K562 (cell line): ENCODE measurements at regions not wholly inside any gene's neighbourhood (a gene's known extent, or its start where the extent isn't known, plus 50 kb on each side); places are given as distances from the start of the nearest gene placed in this dataset.

Experiments
- ARNT ChIP-seq, 2 experiments: fragments of 450-650 bp; IDR thresholded peaks; 2 replicates each; pipeline ENCODE4 v1.6.1; 2016; ENCODE audit warnings: mild to moderate bottlenecking in 1 of 2
- DMBX1 ChIP-seq: fragments of 250-450 bp; sonication (Bioruptor Pico); IDR thresholded peaks from 2 replicates; pipeline ENCODE4 v1.8.0; 2022; ENCODE audit warnings: inconsistent platforms, mild to moderate bottlenecking, moderate library complexity, borderline replicate concordance
- EZH2 ChIP-seq: IDR thresholded peaks from 2 replicates; pipeline ENCODE4 v1.6.1; 2012; ENCODE audit warnings: low read depth, mild to moderate bottlenecking, inconsistent platforms, low read length, borderline replicate concordance
- GATAD2A ChIP-seq: fragments of 450-650 bp; IDR thresholded peaks from 2 replicates; pipeline ENCODE4 v1.6.1; 2017
- HINFP ChIP-seq: fragments of 450-650 bp; conservative IDR thresholded peaks from 2 replicates; pipeline ENCODE4 v1.6.1; 2016; ENCODE audit warnings: missing genetic modification characterization, low read depth, mild to moderate bottlenecking, control low read depth, missing compliant biosample characterization
- HMG20A ChIP-seq: fragments of 450-650 bp; formaldehyde crosslinking; conservative IDR thresholded peaks from 2 replicates; pipeline ENCODE4 v1.4.0; 2020; ENCODE audit warnings: mild to moderate bottlenecking, mixed read lengths
- HMG20B ChIP-seq: fragments of 250-450 bp; sonication (Bioruptor Pico); IDR thresholded peaks from 2 replicates; pipeline ENCODE4 v1.5.0; 2021; ENCODE audit warnings: mild to moderate bottlenecking
- KLF16 ChIP-seq: IDR thresholded peaks from 2 replicates; pipeline ENCODE4 v1.6.1; 2016; ENCODE audit warnings: antibody characterized with exemption
- MYBL2 ChIP-seq, 2 experiments: fragments of 450-650 bp in 1 of 2; sonication (generic) in 1 of 2; formaldehyde crosslinking in 1 of 2; IDR thresholded peaks; 2 replicates each; pipeline versions ENCODE4 v1.6.1 to v1.8.1; 2017 to 2022; ENCODE audit warnings: borderline replicate concordance in 1 of 2, inconsistent platforms in 1 of 2, low read depth in 1 of 2, mild to moderate bottlenecking in 1 of 2, missing genetic modification reagents in 1 of 2, moderate library complexity in 1 of 2
- PHF8 ChIP-seq: fragments of 200-600 bp; sonication (generic); IDR thresholded peaks from 2 replicates; pipeline ENCODE4 v1.6.1; 2012; ENCODE audit warnings: mixed run types, mild to moderate bottlenecking, inconsistent platforms, low read length, moderate library complexity, borderline replicate concordance
- RBM15 ChIP-seq: fragments of 200-400 bp; formaldehyde crosslinking; IDR thresholded peaks from 2 replicates; pipeline ENCODE4 v1.6.1; 2018; ENCODE audit warnings: mild to moderate bottlenecking, low read length, moderate library complexity; ENCODE audit not compliant: insufficient read depth
- RBM17 ChIP-seq: fragments of 200-400 bp; formaldehyde crosslinking; IDR thresholded peaks from 2 replicates; pipeline ENCODE4 v1.6.1; 2017; ENCODE audit warnings: low read depth, mild to moderate bottlenecking, low read length, borderline replicate concordance
- RCOR1 ChIP-seq, 2 experiments: IDR thresholded peaks; 2 replicates each; pipeline ENCODE4 v1.6.1; 2012; ENCODE audit warnings: low read depth in 2 of 2, low read length in 2 of 2, borderline replicate concordance in 1 of 2, improper control_type of control experiment in 1 of 2
- RUNX1 ChIP-seq: sonication (generic); IDR thresholded peaks from 2 replicates; pipeline ENCODE4 v1.6.1; 2016; ENCODE audit warnings: antibody characterized with exemption, low read depth
- STAT5A ChIP-seq: IDR thresholded peaks from 2 replicates; pipeline ENCODE4 v1.6.1; 2012; ENCODE audit warnings: low read length, inconsistent platforms, borderline replicate concordance
- TRIM24 ChIP-seq, 2 experiments: fragments of 450-650 bp; IDR thresholded peaks; 2 replicates each; pipeline ENCODE4 v1.6.1; 2016
- ZBTB40 ChIP-seq, 2 experiments: fragments of 450-650 bp in 1 of 2; sonication (generic) in 1 of 2; formaldehyde crosslinking in 1 of 2; IDR thresholded peaks; 2 replicates each; pipeline versions ENCODE4 v1.7.1 to v1.9.0; 2016 to 2022; ENCODE audit warnings: inconsistent platforms in 1 of 2, mild to moderate bottlenecking in 1 of 2, missing genetic modification reagents in 1 of 2
- ZEB2 ChIP-seq: fragments of 450-650 bp; IDR thresholded peaks from 2 replicates; pipeline ENCODE4 v1.6.1; 2016
- ZNF146 ChIP-seq: IDR thresholded peaks from one replicate; pipeline ENCODE4 v1.6.1; 2018; ENCODE audit warnings: missing compliant biosample characterization; ENCODE audit not compliant: unreplicated experiment
- ZNF764 ChIP-seq: fragments of 250-450 bp; sonication (Bioruptor Pico); IDR thresholded peaks from 2 replicates; pipeline ENCODE4 v1.4.0; 2020; ENCODE audit warnings: low read depth, mild to moderate bottlenecking, moderate library complexity
- ZSCAN29 ChIP-seq: fragments of 450-650 bp; IDR thresholded peaks from 2 replicates; pipeline ENCODE4 v1.6.1; 2017

DNA sequence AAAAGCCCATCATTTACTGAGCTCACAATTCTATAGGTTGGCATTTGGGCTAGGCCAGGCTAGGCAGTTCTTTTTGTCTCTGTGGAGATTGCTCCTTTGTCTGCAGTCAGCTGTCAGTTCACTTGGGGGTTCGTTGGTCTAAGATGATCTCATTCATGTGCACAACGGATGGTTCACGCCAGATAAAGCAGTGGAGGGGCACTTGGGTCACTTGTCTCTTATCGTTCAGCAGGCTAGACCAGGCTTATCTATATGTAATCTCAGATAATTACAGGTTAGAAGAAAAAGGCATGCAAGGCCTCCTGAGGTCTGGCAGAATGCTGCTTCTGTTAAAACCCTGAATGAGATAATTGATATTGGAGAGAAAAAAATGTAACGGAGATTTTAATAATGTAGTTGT, 119.0 kb upstream of the ATP2B1 start (continued):
- TF ChIP-seq ZNF764 (no peak), ZBTB40 (IDR thresholded peaks at IDR 0.05) (no peak), ZBTB40 (CRISPR knock-in tag; IDR thresholded peaks at IDR 0.05) (no peak), PHF8 (no peak), ZSCAN29 (no peak), GATAD2A (no peak), HMG20B (CRISPR knock-in tag) (no peak), MYBL2 (IDR thresholded peaks at IDR 0.05; ENCODE audit: low read depth) (no peak), MYBL2 (CRISPR knock-in tag; IDR thresholded peaks at IDR 0.05; ENCODE audit: borderline replicate concordance) (no peak), ARNT (IDR thresholded peaks at IDR 0.05) (no peak), RBM17 (no peak), TRIM24 (IDR thresholded peaks at IDR 0.05) (no peak), ZNF146 (CRISPR knock-in tag) (no peak), STAT5A (peak; percentile 37; the same call in 1 of the 2 replicates), HINFP (tag) (no peak), KLF16 (0 out of 2 replicates have a peak, but pooled peaks have one; percentile 18), DMBX1 (no peak), ZEB2 (peak; percentile 51; the same call in 1 of the 2 replicates), EZH2 (no peak), RCOR1 (IDR thresholded peaks at IDR 0.05; ENCODE audit: borderline replicate concordance in 1 of 2, low read depth in 2 of 2, low read length in 2 of 2) (no peak), HMG20A (CRISPR knock-in tag) (no peak), RUNX1 (no peak), RBM15 (no peak)
